Tibial artery (tissue), 4 donors: ENCODE measurements at regions not wholly inside any gene's neighbourhood (a gene's known extent, or its start where the extent isn't known, plus 50 kb on each side); places are given as distances from the start of the nearest gene placed in this dataset.

Experiments used
- DNase-seq, 2 donors: peaks; one replicate each; pipeline ENCODE4 v3.0.0-alpha.2; 2019
- H3K27ac ChIP-seq, 2 donors: fragments of 200-600 bp; sonication (generic) in 1 of 2; 1 replicate in 1 of 2; 2 replicates in 1 of 2; pipeline ENCODE4 v1.5.1; 2018 to 2019; ENCODE audit warnings: mild to moderate bottlenecking in 1 of 2
- H3K27me3 ChIP-seq, 2 donors: fragments of 200-600 bp; sonication (generic) in 1 of 2; one replicate each; pipeline versions ENCODE4 v1.5.1 to v1.6.0; 2016 to 2019
- H3K36me3 ChIP-seq, 3 donors: fragments of 200-600 bp; sonication (generic) in 2 of 3; one replicate each; pipeline ENCODE4 v1.5.1; 2016 to 2019; ENCODE audit warnings: mild to moderate bottlenecking in 2 of 3
- H3K4me1 ChIP-seq, 4 donors: fragments of 200-600 bp; sonication (generic) in 2 of 4; 1 replicate in 3 of 4; 2 replicates in 1 of 4; pipeline ENCODE4 v1.5.1; 2016 to 2019
- H3K4me3 ChIP-seq, 2 donors: fragments of 200-600 bp; sonication (generic) in 1 of 2; 1 replicate in 1 of 2; 2 replicates in 1 of 2; pipeline ENCODE4 v1.5.1; 2018 to 2019; ENCODE audit warnings: mild to moderate bottlenecking in 2 of 2
- H3K9me3 ChIP-seq, 3 donors: fragments of 200-600 bp; sonication (generic) in 1 of 3; one replicate each; pipeline ENCODE4 v1.5.1; 2016 to 2019
- CTCF ChIP-seq, 2 experiments: fragments of 200-600 bp in 1 of 2; fragments of 450-650 bp in 1 of 2; IDR thresholded peaks; one replicate each; pipeline ENCODE4 v1.5.1; 2017 to 2019; ENCODE audit warnings: antibody characterized with exemption in 2 of 2, mild to moderate bottlenecking in 1 of 2, moderate library complexity in 1 of 2
- intact Hi-C: fragments of 100-400 bp; cut with DNase I; formaldehyde crosslinking; loops from one replicate; pipeline ENCODE4 v1.15.0; 2023; ENCODE audit warnings: low total_unique reads

GRCh38 chr2:144183727-144184126 lies 336.2 kb downstream of the ZEB2 start:
- H3K27ac ChIP-seq = no peak overlapping the region
- intact Hi-C loops = no loop called here
- DNase-seq = no peak

DNA sequence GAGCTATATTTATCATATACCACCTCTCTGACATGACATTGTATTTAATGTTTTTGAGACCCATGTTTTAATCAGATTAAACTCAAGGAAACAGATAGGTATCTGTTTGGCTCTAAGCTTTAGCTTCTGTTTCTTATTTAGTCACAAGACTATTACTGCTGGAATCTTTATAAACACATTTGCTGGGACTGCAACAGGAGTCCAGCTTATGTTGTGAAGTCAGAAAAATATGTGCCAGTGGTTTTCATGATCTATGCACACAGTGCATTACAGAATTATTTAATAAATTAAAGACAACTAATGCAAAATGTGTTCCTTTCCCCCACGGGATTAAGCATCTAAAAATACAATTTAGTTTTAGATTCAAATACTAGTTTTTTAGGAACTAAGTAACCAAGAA lies 338.9 kb downstream of the ZEB2 start:
- DNase-seq = no peak
- no peak for TF ChIP-seq CTCF (IDR thresholded peaks at IDR 0.05)
- Histone ChIP-seq H3K4me3 (no peak overlapping the region), H3K9me3 (no peaks in the 10 kb centered on the region), H3K27ac (no peak overlapping the region), H3K27me3 (no peaks in the 10 kb centered on the region), H3K4me1 (peaks cover 0 to 10% (median 0%) of the 10 kb centered on the region in 4 donors), H3K36me3 (peaks cover 0 to 5% (median 4%) of the 10 kb centered on the region in 3 donors)
- intact Hi-C loops = no loop called here

More at GRCh38 chr2:144183727-144184126, 336.2 kb downstream of the ZEB2 start:
- no peaks in the 10 kb centered on the region for H3K27me3 ChIP-seq
- TF ChIP-seq CTCF (IDR thresholded peaks at IDR 0.05) = no peak
- no peaks in the 10 kb centered on the region for H3K9me3 ChIP-seq
- H3K36me3 ChIP-seq = no peaks in the 10 kb centered on the region
- peaks cover 0 to 10% (median 0%) of the 10 kb centered on the region in 4 donors for H3K4me1 ChIP-seq
- no peak overlapping the region for H3K4me3 ChIP-seq

GRCh38 chr2:144180131-144180530 lies 339.8 kb downstream of the ZEB2 start:
- DNase-seq = no peak
- intact Hi-C loops = no loop called here
- Histone ChIP-seq H3K36me3 (peaks cover 0 to 5% (median 4%) of the 10 kb centered on the region in 3 donors), H3K27me3 (no peaks in the 10 kb centered on the region), H3K27ac (no peak overlapping the region), H3K4me1 (peaks cover 0 to 10% (median 0%) of the 10 kb centered on the region in 4 donors), H3K4me3 (no peak overlapping the region), H3K9me3 (no peaks in the 10 kb centered on the region)
- no peak for TF ChIP-seq CTCF (IDR thresholded peaks at IDR 0.05)

GRCh38 chr2:144170179-144170578 lies 349.7 kb downstream of the ZEB2 start:
- intact Hi-C loops = no loop called here
- Histone ChIP-seq H3K9me3 (no peaks in the 10 kb centered on the region), H3K4me1 (no peaks in the 10 kb centered on the region), H3K27ac (no peak overlapping the region), H3K4me3 (no peak overlapping the region), H3K36me3 (no peaks in the 10 kb centered on the region), H3K27me3 (no peaks in the 10 kb centered on the region)
- DNase-seq = no peak
- no peak for TF ChIP-seq CTCF (IDR thresholded peaks at IDR 0.05)

DNA sequence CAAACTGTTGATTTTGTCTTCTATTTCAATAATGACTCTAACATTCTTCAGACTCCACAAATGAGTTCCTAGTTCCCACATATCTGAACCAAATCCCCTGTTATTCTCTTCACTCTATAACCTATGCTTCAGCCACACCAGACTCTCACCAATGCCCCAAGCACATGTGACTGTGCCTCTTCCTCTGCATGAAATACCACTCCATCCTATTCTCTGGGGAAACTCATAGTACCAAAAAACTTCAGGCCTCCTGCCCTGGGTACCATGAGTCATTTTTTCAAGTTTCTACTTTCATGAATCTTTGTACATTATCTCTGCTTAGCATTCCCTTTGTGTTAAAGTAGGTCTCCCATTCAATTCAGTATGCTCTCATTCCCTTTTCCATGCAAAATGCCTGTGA lies 353.2 kb downstream of the ZEB2 start:
- intact Hi-C loops = no loop called here
- Histone ChIP-seq H3K4me3 (no peak overlapping the region), H3K27me3 (no peaks in the 10 kb centered on the region), H3K27ac (no peak overlapping the region), H3K4me1 (no peaks in the 10 kb centered on the region), H3K36me3 (no peaks in the 10 kb centered on the region), H3K9me3 (no peaks in the 10 kb centered on the region)
- TF ChIP-seq CTCF (IDR thresholded peaks at IDR 0.05) = no peak
- DNase-seq = no peak
